ENCODE measurements at regions not wholly inside any gene's neighbourhood (a gene's known extent, or its start where the extent isn't known, plus 50 kb on each side); places are given as distances from the start of the nearest gene placed in this dataset.
"Not testable (repeated sequence)": the region's sequence is repeated elsewhere in the genome, so short reads cannot be mapped to it uniquely, and the experiment has no call there.

- no peak for DNase-seq
Observed at GRCh38 chr3:106276151-106276550, 407.3 kb upstream of the CBLB start.

DNA sequence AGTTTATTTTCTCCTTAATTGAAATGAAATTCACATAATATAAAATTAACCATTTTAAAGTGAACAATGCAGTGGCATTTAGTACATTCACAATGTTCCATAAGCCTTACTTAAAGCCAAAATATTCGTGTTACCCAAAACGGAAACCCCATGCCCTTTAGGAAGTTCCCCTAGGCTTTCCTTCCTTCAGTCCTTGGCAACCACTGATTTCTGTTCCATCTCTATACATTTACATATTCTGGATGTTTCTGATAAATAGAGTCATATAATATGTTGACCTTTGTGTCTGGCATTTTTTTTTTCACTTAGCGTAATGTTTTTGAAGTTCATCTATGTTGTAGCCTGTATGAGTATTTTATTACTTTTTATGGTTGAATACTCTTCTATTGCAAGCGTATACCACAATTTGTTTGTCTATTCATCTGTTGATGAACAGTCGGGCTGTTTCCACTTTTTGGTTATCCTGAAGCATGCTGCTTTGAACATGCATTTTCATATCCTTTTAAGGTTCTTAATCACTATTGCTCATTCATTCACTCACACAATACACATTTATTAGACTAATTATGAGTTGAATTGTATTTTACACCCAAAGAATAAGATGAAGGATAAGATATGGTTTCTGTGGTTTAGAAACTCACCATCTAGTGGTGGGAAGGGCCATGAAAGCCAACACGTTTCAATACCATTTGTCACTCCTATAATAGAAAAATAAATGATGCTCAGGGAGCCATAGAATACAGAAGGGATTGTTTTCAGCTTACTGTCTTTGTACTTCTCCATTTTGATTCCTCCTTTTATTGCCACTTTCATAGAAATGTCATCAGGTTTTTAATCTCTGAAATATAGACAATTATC, 408.2 kb upstream of the CBLB start:
- DNase-seq: no peak

- DNase-seq: no peak
Observed at GRCh38 chr3:106277731-106278130, 408.9 kb upstream of the CBLB start.

- no peak for DNase-seq
Observed at GRCh38 chr3:106281221-106281620, 412.4 kb upstream of the CBLB start.

DNA sequence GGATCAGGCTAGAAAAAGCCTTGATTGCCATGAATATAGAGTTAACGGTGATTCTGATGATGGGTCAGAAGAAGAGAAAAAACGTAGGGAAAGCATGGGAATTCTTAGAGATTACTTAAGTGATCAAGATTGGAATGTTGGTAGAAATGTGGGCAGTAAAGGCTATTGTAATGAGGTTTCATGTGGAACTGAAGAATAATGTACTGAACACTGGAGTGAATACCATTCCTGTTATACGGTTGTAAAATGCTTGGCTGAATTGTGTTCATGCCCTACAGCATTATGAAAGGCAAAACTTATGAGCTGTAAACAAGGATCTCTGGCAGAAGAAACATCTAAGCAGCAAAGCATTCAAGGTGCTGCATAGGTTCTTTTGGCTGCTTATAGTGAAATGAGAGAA, 414.1 kb upstream of the CBLB start:
- no peak for DNase-seq

DNA sequence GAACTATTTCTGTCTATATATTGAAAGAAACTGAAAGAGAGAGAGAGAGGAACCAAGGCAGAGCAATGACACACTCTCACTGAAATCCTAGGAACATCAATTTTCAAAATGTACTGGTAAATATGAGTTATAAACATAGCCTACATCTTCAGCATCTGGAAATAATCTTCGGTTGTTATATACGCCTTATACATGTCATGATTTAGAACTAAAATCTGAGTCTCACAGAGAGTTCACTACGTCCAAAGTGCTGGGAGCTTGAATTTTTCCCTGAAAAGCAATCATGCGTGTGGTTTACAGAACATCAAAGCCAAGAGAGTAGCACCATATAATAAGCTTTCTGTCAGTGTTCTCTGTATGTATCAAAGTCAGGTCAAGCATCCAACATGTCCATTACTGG, 420.0 kb upstream of the CBLB start:
- DNase-seq: no peak

GRCh38 chr3:106290304-106290997, 421.6 kb upstream of the CBLB start:
- no peak for DNase-seq

DNA sequence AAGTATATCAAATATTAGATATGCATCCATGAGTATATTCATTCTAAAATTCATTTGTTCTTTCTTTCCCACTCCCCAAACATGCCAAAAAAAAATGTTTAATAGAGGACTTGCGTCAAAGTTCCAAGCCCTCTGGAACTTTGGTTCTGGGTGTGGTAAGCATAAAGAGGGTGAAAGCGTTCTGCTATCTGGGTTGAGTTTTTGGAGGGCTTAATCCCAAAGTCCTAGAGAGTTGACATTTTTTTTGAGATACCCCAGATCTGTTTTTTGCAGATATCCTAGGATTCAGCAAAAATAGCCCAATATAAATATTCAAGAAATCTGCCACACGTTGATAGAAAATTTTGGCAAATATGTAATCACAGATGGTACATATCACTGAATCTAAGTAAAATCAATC, 424.3 kb upstream of the CBLB start:
- no peak for DNase-seq

GRCh38 chr3:106294121-106294520, 425.3 kb upstream of the CBLB start:
- DNase-seq: no peak

GRCh38 chr3:106296062-106296461, 427.2 kb upstream of the CBLB start:
- no peak for DNase-seq

DNA sequence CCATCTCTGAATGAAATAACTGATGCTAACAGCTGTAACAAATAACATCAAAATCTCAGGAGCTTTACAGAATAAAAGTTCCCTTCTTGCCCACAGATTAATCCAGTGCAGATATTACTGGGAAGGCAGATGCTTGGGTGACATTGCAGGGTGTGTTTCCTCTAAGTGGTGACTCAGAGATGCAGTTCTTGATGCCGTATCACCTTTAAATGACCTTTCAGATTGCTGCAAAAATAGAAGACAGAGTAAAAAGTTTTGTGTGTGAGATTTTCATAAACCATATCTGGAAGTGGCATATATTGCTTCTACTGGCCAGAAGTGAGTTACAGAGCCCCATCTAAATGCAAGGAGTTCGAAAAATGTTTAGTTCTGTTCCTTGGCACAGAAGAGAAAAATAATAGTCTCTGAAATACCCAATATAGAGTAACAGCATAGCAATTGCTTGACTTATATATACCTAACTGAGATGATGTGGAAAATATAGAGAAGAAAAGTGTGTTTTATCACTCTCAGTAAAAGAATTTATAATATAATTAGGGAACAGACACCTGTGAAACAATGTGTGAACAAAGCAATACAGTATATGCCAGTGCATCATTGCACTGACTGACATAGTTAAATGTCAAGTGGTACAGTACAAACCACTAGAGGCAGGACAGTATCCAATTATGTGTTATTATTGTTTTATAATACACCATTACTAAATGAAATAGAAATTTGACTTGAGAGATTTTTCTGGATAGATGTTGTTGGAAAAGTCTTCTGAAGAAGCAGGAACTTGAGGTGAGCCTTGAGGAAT, 430.7 kb upstream of the CBLB start:
- DNase-seq: no peak

- DNase-seq: no peak
Observed at GRCh38 chr3:106302451-106303221, 433.8 kb upstream of the CBLB start.

GRCh38 chr3:106303766-106304165, 435.0 kb upstream of the CBLB start:
- no peak for DNase-seq

DNA sequence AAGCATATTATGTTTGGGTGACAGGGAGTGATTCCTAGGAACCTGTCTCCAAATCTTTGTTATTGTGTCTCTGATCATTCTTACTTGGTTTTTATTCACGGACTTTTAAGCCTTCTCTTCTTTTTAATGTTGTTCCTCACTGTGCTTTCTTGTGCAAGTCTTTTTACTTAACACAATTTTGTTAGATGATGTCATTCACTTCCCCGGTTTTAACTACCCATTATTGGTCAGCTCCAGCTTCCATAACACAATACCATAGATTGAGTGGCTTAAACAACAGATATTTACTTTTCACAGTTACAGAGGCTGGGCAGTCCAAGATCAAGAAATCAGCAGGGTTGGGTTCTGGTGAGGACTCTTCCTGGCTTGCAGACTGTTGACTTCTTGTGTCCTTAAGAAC, 436.3 kb upstream of the CBLB start:
- DNase-seq: no peak

DNA sequence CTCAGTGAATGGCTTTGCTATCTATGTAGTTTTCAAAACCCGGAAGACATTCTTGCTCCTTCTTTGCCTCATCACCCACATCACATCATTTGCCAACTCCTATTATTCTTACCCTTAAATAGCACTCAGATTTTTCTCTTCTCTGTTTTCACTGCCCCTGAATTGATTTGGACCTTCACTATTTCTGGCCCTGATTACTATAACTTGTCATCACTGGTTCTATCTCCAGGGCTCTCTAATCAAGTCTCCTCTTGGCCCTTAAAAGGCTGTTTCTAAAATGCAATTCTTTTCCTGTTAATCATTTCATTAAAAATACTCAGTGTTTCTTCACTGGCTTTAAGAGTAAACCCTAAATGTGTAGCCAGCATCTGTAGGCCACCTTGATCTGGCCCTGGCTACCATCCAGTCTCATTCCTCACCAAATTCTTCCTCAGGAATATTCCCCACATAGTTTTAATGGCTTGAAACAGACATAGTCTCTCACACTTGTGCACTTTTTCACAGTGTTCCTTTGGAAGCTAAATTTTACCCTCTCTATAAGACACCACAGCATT, 437.1 kb upstream of the CBLB start:
- DNase-seq: no peak

DNA sequence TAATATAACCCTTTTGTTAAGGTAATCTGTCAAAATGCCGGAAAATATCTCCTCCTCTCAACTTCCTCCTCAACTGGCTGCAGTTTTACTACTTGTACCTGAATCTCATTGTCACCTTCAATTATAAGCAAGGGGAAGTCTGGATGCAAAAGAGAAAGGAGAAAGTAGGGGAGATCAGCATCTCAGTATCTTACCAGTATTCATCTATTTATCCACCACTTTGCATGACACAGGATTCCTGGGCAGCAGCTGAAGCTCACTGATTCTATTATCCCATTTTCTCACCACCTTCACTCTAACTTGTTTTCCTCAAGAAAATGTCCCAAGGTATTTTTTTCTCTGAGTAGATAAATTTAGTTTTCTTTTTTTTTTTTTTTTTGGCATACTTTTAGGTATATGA, 440.5 kb upstream of the CBLB start:
- DNase-seq: no peak

- DNase-seq: not testable (repeated sequence)
Observed at GRCh38 chr3:106309798-106310197, 441.0 kb upstream of the CBLB start.

DNA sequence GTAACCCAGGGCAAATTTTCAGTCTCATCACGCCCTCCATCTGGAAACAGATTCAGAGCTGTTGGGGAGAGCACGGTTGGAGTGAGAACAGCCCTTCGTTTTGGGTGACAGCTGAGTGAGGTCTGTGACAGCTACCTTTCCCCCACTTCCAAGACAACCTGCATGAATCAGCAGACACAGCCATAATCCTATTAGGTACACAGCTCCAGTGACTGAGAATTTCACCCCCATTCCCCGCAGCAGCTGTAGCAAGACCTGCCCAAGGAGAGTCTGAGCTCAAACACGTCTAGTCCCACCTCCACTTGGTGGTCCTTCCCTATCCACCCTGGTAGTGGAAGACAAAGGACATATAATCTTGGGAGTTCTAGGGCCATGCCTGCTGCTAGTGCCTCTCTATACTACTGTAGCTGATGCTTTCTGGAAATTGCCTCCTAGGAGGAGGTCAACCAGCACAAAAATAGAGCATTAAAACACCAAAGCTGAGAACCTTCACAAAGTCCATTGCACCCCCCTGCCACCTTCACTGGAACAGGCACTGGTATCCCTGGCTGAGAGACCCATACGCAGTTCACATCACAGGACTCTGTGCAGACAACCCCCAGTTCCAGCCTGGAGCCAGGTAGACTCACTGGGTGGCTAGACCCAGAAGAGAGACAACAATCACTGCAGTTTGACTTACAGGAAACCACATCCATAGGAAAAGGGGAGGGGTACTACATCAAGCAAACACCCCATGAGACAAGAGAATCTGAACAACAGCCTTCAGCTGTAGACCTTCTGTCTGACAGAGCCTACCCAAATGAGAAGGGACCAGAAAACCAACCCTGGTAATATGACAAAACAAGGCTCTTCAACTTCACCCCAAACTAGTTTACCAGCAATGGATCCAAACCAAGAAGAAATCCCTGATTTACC, 448.6 kb upstream of the CBLB start:
- DNase-seq: no peak

DNA sequence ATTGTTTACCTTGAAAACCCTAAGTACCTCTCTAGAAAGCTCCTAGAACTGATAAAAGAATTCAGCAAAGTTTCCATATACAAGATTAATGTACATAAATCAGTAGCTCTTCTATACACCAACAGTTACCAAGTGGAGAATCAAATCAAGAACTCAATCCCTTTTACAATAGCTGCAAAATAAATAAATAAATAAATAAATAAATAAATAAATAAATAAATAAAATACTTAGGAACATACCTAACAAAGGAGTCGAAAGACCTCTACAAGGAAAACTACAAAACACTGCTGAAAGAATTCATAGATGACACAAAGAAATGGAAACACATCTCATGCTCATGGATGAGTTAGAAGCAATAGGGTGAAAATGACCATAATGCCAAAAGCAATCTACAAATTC, 452.6 kb upstream of the CBLB start:
- DNase-seq: not testable (repeated sequence)

DNA sequence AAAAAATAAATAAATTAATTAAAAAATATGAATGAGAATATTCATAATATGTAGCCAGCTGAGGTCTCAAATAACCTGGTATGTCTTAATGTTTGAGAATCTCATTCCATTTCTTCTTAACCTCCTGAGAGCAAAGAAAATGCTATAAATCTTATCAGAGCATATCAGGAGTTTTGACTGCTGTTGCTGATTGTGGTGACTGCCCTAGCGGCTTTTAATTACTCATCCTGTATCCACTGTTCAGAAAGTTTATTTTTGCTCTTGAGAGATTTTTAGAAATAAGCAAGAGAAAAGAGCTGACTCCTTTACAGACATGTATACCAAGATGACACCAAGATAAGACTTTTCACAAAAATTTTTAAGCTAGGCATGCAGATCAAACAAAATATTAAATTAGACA, 454.8 kb upstream of the CBLB start:
- DNase-seq: no peak

DNA sequence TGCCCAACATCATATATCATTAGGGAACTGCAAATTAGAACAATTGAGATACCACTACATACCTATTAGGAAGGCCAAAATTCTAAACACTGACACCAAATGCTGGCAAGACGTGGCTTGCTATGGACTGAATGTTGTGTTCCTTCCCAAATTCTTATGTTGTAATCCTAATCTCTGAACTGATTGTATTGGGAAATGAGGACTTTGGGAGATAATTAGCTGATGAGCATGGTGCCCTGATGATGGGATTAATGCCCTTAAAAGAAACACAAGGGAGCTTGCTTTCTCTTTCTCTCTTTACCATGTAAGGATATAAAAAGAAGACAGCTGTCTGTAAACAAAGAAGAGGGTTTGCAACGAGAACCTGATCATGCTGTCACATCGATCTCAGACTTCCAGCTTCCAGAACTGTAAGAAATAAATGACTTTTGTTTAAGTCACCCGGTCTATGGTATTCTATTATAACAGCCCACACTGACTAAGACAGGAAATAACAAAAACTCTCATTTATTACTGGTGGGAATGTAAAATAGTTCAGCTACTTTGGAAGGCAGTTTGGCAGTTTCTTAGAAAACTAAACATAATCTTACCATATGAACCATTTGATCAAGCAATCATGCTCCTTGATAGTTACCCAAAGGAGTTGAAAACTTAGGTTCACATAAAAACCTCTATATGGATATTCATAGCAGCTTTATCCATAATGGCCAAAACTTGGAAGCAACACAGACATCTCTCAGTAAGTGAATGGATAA, 458.3 kb upstream of the CBLB start:
- no peak for DNase-seq
